Lung (tissue), 11 donors: ENCODE measurements at regions not wholly inside any gene's neighbourhood (a gene's known extent, or its start where the extent isn't known, plus 50 kb on each side); places are given as distances from the start of the nearest gene placed in this dataset.
"Not testable (repeated sequence)": the region's sequence is repeated elsewhere in the genome, so short reads cannot be mapped to it uniquely, and the experiment has no call there.

Experiments
- ATAC-seq: fragments of 200-7000 bp; cut with Tn5 transposase; one replicate; pipeline ENCODE4 v1.9.1; 2020; ENCODE audit warnings: moderate number of reproducible peaks; ENCODE audit not compliant: insufficient read depth, low FRiP score
- DNase-seq, 3 donors: peaks; one replicate each; pipeline ENCODE4 v3.0.0-alpha.2; 2013 to 2017
- H3K27ac ChIP-seq, 2 donors: one replicate each; pipeline ENCODE4 v1.5.1; 2013; ENCODE audit warnings: mild to moderate bottlenecking in 2 of 2, moderate library complexity in 2 of 2, control low read depth in 1 of 2, inconsistent platforms in 1 of 2, low read depth in 1 of 2, low read length in 1 of 2
- H3K27me3 ChIP-seq, 3 donors: one replicate each; pipeline ENCODE4 v1.5.1; 2013; ENCODE audit warnings: low read length in 2 of 3; ENCODE audit not compliant: control insufficient read depth in 3 of 3, insufficient read depth in 3 of 3
- H3K36me3 ChIP-seq, 4 donors: one replicate each; pipeline ENCODE4 v1.5.1; 2013; ENCODE audit warnings: low read length in 4 of 4, mild to moderate bottlenecking in 1 of 4, moderate library complexity in 1 of 4; ENCODE audit not compliant: control insufficient read depth in 4 of 4, insufficient read depth in 4 of 4
- H3K4me1 ChIP-seq, 5 donors: one replicate each; pipeline ENCODE4 v1.5.1; 2013; ENCODE audit warnings: low read length in 5 of 5, mild to moderate bottlenecking in 2 of 5, moderate library complexity in 1 of 5; ENCODE audit not compliant: control insufficient read depth in 5 of 5, insufficient read depth in 5 of 5
- H3K4me3 ChIP-seq: one replicate; pipeline ENCODE4 v1.5.1; 2013; ENCODE audit warnings: mild to moderate bottlenecking, control low read depth, moderate library complexity
- H3K9ac ChIP-seq, 2 donors: one replicate each; pipeline ENCODE4 v1.5.1; 2013; ENCODE audit warnings: low read length in 2 of 2, control low read depth in 1 of 2; ENCODE audit not compliant: insufficient read depth in 1 of 2
- H3K9me3 ChIP-seq, 4 donors: one replicate each; pipeline ENCODE4 v1.5.1; 2013; ENCODE audit warnings: low read length in 3 of 4, mild to moderate bottlenecking in 1 of 4, moderate library complexity in 1 of 4; ENCODE audit not compliant: control insufficient read depth in 4 of 4, insufficient read depth in 3 of 4
- CTCF ChIP-seq: IDR thresholded peaks from 2 replicates; pipeline ENCODE4 v1.5.1; 2012; ENCODE audit warnings: mild to moderate bottlenecking; ENCODE audit errors: control extremely low read depth, extremely low read depth
- WGBS, 2 donors: extraction: QIAGEN DNeasy Blood & Tissue Kit; methylation state at CpG; one replicate each; pipeline ENCODE4 v1.1.7; 2013; 5-methylcytosine and 5-hydroxymethylcytosine counted together
- donor health status: control.
- donor health status: control.
- donor health status: Bipolar disorder and iron deficiency.
- donor health status: healthy.
- donor health status: DM: yes; HTN: yes; CAD: no.

- not testable (repeated sequence) for H3K27me3 ChIP-seq, H3K9ac ChIP-seq, H3K9me3 ChIP-seq, H3K4me3 ChIP-seq, DNase-seq, H3K27ac ChIP-seq, ATAC-seq, H3K4me1 ChIP-seq, H3K36me3 ChIP-seq
- WGBS, 2 donors = 78 to 85% methylated on average over 5 of the region's 7 CpGs
These were observed 2663.0 kb upstream of the DEFB115 start for GRCh38 chr20:28594476-28594875.

- Histone ChIP-seq H3K4me3 (peak overlapping the region; percentile 63), H3K9ac (peak overlapping the region in 1 of 2 donors; percentile 37), H3K27ac (peak overlapping the region; percentile 77 to 79)
- not testable (repeated sequence) for ATAC-seq, H3K27me3 ChIP-seq, H3K9me3 ChIP-seq, H3K36me3 ChIP-seq, H3K4me1 ChIP-seq, DNase-seq
- 2 to 11% methylated on average over 5 to 7 of the region's 7 CpGs for WGBS, 2 donors
These were observed 2655.5 kb upstream of the DEFB115 start for GRCh38 chr20:28602006-28602402.

- Histone ChIP-seq H3K9ac (peak overlapping the region; percentile 37 to 74), H3K4me3 (peak overlapping the region; percentile 63), H3K27ac (peak overlapping the region; percentile 79 to 92)
- ATAC-seq (peak; percentile 99), DNase-seq (peak; percentile 90 to 92 (median 91))
- not testable (repeated sequence) for H3K4me1 ChIP-seq, H3K27me3 ChIP-seq, H3K36me3 ChIP-seq, H3K9me3 ChIP-seq
- 1 to 12% methylated on average over 71 of the region's 71 CpGs for WGBS, 2 donors
These were observed 2654.9 kb upstream of the DEFB115 start for GRCh38 chr20:28602403-28603217.

- DNase-seq = peak in 1 of 3 donors; percentile 0
- 57 to 66% methylated on average over 16 to 17 of the region's 17 CpGs for WGBS, 2 donors
- peak overlapping the region in 1 of 2 donors; percentile 92 for H3K27ac ChIP-seq
- not testable (repeated sequence) for H3K9ac ChIP-seq, H3K4me1 ChIP-seq, ATAC-seq, H3K36me3 ChIP-seq, H3K9me3 ChIP-seq, H3K27me3 ChIP-seq
- H3K4me3 ChIP-seq = peak overlapping the region; percentile 48
These were observed 2654.3 kb upstream of the DEFB115 start for GRCh38 chr20:28603218-28603577.

- peaks cover 0 to 14% (median 9%) of the 10 kb centered on the region in 4 donors for H3K9me3 ChIP-seq
These were observed 2641.1 kb upstream of the DEFB115 start for GRCh38 chr20:28616354-28616753.

GRCh38 chr20:28619956-28620651, 2637.4 kb upstream of the DEFB115 start:
- not testable (repeated sequence) for H3K27me3 ChIP-seq, H3K4me1 ChIP-seq, H3K36me3 ChIP-seq, H3K27ac ChIP-seq, H3K9ac ChIP-seq, H3K4me3 ChIP-seq, ATAC-seq, DNase-seq
- WGBS, 2 donors = 79 to 80% methylated on average over 20 of the region's 20 CpGs
- H3K9me3 ChIP-seq = peaks cover 0 to 14% (median 6%) of the 10 kb centered on the region in 4 donors

More at GRCh38 chr20:28616354-28616753, 2641.1 kb upstream of the DEFB115 start:
- ATAC-seq (no peak), DNase-seq (no peak)
- Histone ChIP-seq H3K36me3 (no peaks in the 10 kb centered on the region), H3K4me3 (no peak overlapping the region), H3K27me3 (no peaks in the 10 kb centered on the region), H3K4me1 (no peaks in the 10 kb centered on the region), H3K9ac (no peak overlapping the region), H3K27ac (no peak overlapping the region)
- 38 to 56% methylated on average over 1 of the region's 1 CpG for WGBS, 2 donors
- TF ChIP-seq CTCF = no peak

GRCh38 chr20:28625112-28625511, 2632.4 kb upstream of the DEFB115 start:
- not testable (repeated sequence) for H3K27me3 ChIP-seq, ATAC-seq, H3K4me1 ChIP-seq, H3K9me3 ChIP-seq, H3K4me3 ChIP-seq, H3K9ac ChIP-seq, H3K27ac ChIP-seq, H3K36me3 ChIP-seq, DNase-seq
- WGBS, 2 donors = 56 to 58% methylated on average over 2 of the region's 2 CpGs
